GM19099 (cell line): ENCODE measurements at regions not wholly inside any gene's neighbourhood (a gene's known extent, or its start where the extent isn't known, plus 50 kb on each side); places are given as distances from the start of the nearest gene placed in this dataset.

Experiments used
- POLR2A ChIP-seq: IDR thresholded peaks from 3 replicates; pipeline ENCODE4 v1.6.1; 2011; ENCODE audit warnings: low read depth; ENCODE audit not compliant: insufficient read length; ENCODE audit errors: extremely low read depth

DNA sequence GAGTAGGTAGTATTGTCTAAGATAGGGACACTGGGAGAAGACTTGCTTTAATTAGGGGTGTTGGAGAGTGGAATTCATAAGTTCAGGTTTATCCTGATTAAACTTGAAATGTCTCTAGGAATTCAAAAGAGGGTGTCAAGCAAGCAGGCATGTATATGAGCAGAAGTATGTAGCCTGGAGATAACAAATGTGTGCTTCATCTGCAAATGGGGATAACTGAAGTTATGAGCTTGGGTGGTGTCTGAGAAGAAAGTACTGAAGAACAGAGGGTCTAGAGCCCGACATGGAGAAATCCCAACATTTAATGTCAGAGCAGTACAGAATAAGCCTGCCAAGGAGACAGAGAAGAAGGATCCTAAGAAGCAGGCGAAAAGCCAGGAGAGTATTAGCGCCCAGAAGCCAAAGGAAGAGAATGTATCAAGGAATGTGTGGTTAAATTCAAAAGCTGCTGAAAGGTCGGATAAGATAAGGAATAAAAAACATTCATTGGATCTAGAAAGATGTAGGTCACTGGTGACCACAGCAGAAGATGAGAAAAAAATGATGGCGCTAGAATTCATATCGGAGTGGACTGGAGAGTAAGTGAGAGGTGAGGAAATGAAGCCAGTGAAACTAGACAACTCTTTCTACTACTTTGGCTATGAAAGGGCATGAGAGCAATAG is 401.5 kb upstream of the PIK3R1 start:
- TF ChIP-seq POLR2A: no peak

DNA sequence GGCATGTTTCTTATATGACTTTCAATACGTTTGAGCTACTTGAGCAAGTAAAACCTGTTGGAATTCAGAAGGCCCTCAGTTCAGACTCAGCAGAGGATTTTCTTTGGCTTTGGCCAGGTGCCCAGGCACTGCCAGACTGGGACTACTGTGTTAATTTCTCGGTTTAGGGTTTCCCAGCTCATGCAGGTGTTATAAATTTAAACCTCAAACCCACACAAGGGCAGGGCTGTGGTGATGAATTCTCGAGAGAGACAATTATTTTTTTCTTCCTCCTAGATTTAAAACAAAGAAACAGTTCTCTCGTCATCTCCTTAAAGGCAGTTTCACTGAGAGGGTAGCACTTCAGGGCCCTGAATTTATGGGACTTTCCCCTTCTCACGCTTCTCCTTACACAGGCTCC is 406.0 kb upstream of the PIK3R1 start:
- no peak for TF ChIP-seq POLR2A

DNA sequence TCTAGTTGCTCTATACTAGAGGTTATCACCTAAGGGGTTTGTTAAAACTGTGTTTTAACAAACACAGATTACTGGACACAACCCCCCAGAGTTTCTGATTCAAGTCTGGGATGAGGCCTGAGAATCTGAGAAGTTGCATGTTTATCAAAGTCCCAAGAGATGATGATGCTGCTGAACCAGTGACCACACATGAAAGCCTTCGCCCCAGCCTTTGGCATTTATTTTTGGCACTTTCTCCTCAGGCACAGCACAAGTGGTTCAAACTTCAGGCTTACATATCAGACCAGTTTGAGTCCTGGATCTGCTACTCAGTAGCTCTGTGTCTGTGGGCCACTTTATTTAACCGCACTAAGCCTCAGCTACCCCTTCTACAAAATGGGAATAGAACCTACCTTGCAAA is 407.2 kb upstream of the PIK3R1 start:
- no peak for TF ChIP-seq POLR2A

DNA sequence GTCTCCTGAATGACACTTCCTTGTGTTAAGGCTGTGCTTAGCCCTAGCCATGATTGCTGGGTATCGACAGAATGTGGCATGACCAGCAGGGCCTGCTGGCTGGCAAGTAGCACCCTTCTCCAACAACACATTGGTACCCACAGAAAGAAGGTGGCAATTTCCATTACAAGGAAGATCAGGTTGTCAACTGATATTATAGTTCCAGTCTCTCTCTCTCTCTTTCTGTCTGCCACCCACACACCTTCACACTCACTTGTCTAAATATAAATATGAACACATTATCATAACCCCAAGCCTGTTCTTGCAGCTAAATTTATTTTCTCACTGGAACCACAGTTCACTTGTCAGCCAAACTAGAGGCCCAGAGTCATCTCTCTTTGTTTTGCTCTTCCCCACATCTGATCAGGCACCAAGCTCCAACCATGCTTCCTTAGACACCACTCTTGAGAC is 408.1 kb upstream of the PIK3R1 start:
- TF ChIP-seq POLR2A: no peak

- TF ChIP-seq POLR2A: no peak
Measured at GRCh38 chr5:67806654-67807438, 408.7 kb upstream of the PIK3R1 start.

DNA sequence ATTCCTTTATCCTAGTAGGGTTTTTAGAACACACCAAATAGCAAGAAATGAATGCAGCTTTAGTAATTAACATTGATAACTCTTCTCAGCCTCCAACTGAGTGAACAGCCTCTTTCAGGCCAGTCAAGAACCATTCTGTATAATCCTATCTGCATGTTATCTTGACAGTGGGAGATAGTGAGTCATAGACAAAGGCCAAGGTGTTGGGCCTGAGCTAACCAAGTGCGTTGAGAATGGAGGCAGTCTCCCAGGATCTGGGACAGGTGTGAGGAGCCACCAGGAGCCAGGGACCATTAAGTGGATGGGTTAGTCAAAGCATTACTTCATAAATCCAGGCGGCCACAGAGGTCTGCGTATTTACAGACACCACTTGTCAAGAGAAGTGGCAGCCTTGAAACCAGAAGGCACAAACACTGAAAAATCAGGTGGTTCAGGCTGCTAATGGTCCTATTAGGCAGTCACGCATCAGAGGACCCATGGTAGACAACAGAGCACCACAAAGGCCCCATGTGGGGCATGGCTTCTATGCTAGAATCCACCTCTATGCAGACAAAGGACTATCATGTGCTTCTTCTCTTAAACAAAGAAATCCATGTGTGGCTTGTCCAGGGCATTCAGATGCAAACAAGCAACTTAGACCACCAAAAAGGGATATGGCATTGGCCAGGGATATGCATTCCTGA is 409.7 kb upstream of the PIK3R1 start:
- TF ChIP-seq POLR2A: no peak

GRCh38 chr5:67802766-67803165 is 412.8 kb upstream of the PIK3R1 start:
- TF ChIP-seq POLR2A: no peak

- TF ChIP-seq POLR2A: no peak
Measured at GRCh38 chr5:67799732-67800234, 415.8 kb upstream of the PIK3R1 start.

DNA sequence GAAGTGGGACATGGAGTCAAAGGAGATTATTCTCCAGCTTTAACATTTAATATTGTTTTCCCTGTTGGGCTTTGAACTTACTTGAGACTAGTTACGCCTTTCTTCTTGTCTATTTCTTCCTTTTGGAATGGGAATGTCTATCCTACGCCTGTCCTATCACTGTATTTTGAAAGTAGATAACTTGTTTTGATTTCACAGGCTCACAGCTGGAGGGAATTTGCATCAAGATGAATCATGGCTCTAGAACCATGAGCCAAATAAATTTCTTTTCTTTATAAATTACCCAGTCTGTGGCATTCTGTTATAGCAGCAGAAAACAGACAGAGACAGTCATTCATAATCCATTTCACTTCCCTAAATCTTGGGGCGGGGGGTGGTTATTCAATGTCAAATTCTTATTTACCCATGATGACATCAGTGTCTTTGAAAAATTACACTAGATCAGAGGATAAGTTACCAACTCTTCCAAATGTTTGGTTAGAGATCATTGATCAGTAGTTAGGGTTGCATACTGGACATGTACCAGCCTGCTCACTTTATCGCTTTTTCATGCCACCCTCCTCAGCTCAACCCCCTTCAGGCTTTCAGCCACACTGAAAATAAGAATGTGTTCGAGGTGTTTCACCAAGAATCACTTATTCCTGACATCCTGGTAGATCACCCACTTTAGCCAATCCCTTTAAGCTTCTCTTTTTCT is 419.6 kb upstream of the PIK3R1 start:
- no peak for TF ChIP-seq POLR2A

DNA sequence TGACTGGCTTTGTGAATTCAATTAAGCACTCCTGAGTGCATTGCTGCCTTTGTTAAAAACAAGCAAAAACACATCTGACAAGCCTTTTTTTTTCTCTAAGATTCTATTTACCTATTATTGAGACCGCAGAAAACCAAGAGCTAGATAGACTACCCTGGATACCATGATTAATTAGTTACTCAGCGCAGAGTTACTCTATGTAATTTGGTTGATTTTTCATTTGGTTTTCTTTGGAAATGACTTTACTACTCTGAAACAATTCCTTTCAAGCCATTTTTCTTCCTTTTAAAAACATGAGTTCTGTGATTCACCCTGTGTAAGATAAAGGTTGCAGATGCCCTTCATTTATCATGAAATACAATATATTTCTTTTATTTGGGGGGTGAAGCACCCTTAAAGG is 421.6 kb upstream of the PIK3R1 start:
- TF ChIP-seq POLR2A: no peak

DNA sequence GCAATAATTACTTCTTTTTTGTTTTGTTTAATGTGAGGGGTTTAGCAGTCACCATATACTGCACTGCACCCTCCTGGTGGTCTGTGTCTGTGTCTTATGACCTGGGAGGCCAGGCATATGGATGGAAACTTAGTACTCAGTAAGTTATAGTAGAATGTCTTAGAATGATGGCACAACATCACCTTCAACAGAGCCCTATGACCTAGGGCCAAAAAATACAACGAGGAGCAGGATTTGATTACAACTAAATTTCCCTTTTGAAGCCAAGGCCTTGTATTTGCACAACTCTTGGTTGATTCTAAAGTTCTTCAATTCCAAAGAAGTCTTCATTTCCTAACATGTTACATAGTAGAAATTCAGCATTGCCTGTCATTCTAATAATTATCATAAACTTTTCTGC is 422.1 kb upstream of the PIK3R1 start:
- no peak for TF ChIP-seq POLR2A

GRCh38 chr5:67792891-67793290 is 422.7 kb upstream of the PIK3R1 start:
- TF ChIP-seq POLR2A: no peak

GRCh38 chr5:67790390-67790789 is 425.2 kb upstream of the PIK3R1 start:
- no peak for TF ChIP-seq POLR2A

GRCh38 chr5:67774786-67775185 is 440.8 kb upstream of the PIK3R1 start:
- TF ChIP-seq POLR2A: no peak

DNA sequence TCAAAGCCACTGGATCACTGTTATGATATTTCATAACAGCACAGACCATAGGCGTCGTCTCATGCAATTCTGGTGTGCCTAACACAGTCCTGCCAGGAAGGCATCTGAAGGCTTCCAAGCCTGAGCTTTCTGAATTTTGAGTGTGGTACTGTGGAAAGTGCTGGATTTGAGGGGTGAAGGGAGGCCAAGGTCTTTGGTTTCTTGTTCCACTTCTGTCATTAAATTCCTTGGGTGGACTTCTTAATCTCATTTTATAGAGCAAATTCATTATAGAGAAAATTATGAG is 441.3 kb upstream of the PIK3R1 start:
- no peak for TF ChIP-seq POLR2A
